ENCODE measurements at regions not wholly inside any gene's neighbourhood (a gene's known extent, or its start where the extent isn't known, plus 50 kb on each side); places are given as distances from the start of the nearest gene placed in this dataset.

GRCh38 chr13:90594681-90595080, 752.8 kb upstream of the MIR17HG start:
- TF ChIP-seq EZH2 (IDR thresholded peaks at IDR 0.05; ENCODE audit: low read depth) = no peak
- TF ChIP-seq CTCF (conservative IDR thresholded peaks at IDR 0.05) = no peak
